ENCODE measurements at regions not wholly inside any gene's neighbourhood (a gene's known extent, or its start where the extent isn't known, plus 50 kb on each side); places are given as distances from the start of the nearest gene placed in this dataset.

DNA sequence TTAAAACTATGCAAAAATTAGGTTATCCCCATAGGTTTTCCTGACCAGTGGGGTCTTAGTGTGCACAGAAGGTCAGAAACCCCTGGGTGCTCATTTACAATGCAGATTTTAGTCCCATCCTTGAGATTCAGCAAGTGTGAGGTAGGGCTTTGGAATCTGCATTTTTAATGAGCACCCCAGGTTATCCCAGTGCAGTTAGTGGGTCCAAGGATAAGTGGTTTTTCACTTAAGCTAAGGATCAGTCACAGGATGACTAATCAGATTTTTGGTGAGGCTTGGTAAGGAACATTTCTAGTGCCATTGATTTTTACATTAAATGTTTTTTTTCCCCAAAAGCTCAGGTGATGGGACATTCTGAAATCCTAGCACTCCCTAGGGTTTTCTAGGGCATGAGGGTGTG, 50.7 kb upstream of the MGAT5 start (continued):
- TF ChIP-seq, protein P1, sequence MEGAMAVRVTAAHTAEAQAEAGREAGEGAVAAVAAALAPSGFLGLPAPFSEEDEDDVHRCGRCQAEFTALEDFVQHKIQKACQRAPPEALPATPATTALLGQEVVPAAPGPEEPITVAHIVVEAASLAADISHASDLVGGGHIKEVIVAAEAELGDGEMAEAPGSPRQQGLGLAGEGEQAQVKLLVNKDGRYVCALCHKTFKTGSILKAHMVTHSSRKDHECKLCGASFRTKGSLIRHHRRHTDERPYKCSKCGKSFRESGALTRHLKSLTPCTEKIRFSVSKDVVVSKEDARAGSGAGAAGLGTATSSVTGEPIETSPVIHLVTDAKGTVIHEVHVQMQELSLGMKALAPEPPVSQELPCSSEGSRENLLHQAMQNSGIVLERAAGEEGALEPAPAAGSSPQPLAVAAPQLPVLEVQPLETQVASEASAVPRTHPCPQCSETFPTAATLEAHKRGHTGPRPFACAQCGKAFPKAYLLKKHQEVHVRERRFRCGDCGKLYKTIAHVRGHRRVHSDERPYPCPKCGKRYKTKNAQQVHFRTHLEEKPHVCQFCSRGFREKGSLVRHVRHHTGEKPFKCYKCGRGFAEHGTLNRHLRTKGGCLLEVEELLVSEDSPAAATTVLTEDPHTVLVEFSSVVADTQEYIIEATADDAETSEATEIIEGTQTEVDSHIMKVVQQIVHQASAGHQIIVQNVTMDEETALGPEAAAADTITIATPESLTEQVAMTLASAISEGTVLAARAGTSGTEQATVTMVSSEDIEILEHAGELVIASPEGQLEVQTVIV (IDR thresholded peaks at IDR 0.05; ENCODE audit: borderline replicate concordance, partially characterized antibody): no peak
- TF ChIP-seq NR2F1 (conservative IDR thresholded peaks at IDR 0.05): no peak
- TF ChIP-seq, protein P2, sequence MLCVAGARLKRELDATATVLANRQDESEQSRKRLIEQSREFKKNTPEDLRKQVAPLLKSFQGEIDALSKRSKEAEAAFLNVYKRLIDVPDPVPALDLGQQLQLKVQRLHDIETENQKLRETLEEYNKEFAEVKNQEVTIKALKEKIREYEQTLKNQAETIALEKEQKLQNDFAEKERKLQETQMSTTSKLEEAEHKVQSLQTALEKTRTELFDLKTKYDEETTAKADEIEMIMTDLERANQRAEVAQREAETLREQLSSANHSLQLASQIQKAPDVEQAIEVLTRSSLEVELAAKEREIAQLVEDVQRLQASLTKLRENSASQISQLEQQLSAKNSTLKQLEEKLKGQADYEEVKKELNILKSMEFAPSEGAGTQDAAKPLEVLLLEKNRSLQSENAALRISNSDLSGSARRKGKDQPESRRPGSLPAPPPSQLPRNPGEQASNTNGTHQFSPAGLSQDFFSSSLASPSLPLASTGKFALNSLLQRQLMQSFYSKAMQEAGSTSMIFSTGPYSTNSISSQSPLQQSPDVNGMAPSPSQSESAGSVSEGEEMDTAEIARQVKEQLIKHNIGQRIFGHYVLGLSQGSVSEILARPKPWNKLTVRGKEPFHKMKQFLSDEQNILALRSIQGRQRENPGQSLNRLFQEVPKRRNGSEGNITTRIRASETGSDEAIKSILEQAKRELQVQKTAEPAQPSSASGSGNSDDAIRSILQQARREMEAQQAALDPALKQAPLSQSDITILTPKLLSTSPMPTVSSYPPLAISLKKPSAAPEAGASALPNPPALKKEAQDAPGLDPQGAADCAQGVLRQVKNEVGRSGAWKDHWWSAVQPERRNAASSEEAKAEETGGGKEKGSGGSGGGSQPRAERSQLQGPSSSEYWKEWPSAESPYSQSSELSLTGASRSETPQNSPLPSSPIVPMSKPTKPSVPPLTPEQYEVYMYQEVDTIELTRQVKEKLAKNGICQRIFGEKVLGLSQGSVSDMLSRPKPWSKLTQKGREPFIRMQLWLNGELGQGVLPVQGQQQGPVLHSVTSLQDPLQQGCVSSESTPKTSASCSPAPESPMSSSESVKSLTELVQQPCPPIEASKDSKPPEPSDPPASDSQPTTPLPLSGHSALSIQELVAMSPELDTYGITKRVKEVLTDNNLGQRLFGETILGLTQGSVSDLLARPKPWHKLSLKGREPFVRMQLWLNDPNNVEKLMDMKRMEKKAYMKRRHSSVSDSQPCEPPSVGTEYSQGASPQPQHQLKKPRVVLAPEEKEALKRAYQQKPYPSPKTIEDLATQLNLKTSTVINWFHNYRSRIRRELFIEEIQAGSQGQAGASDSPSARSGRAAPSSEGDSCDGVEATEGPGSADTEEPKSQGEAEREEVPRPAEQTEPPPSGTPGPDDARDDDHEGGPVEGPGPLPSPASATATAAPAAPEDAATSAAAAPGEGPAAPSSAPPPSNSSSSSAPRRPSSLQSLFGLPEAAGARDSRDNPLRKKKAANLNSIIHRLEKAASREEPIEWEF (IDR thresholded peaks at IDR 0.05; ENCODE audit: insufficient replicate concordance, low read depth, low read length): no peak
- TF ChIP-seq SP1 (IDR thresholded peaks at IDR 0.05; ENCODE audit: low read depth, low read length): no peak
- TF ChIP-seq DPF2 (IDR thresholded peaks at IDR 0.05): no peak
- TF ChIP-seq FOS (IDR thresholded peaks at IDR 0.05; ENCODE audit: borderline replicate concordance, extremely low read depth, insufficient read length): no peak
- TF ChIP-seq POLR2AphosphoS2 (IDR thresholded peaks at IDR 0.05; ENCODE audit: low read depth, low read length): no peak
- TF ChIP-seq, protein P3, sequence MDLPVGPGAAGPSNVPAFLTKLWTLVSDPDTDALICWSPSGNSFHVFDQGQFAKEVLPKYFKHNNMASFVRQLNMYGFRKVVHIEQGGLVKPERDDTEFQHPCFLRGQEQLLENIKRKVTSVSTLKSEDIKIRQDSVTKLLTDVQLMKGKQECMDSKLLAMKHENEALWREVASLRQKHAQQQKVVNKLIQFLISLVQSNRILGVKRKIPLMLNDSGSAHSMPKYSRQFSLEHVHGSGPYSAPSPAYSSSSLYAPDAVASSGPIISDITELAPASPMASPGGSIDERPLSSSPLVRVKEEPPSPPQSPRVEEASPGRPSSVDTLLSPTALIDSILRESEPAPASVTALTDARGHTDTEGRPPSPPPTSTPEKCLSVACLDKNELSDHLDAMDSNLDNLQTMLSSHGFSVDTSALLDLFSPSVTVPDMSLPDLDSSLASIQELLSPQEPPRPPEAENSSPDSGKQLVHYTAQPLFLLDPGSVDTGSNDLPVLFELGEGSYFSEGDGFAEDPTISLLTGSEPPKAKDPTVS (IDR thresholded peaks at IDR 0.05; ENCODE audit: low read depth, low read length): no peak
- no peak for TF ChIP-seq STAT1 (conservative IDR thresholded peaks at IDR 0.05)
- TF ChIP-seq RFX5 (IDR thresholded peaks at IDR 0.05; ENCODE audit: low read depth, low read length): no peak
- TF ChIP-seq, protein P4, sequence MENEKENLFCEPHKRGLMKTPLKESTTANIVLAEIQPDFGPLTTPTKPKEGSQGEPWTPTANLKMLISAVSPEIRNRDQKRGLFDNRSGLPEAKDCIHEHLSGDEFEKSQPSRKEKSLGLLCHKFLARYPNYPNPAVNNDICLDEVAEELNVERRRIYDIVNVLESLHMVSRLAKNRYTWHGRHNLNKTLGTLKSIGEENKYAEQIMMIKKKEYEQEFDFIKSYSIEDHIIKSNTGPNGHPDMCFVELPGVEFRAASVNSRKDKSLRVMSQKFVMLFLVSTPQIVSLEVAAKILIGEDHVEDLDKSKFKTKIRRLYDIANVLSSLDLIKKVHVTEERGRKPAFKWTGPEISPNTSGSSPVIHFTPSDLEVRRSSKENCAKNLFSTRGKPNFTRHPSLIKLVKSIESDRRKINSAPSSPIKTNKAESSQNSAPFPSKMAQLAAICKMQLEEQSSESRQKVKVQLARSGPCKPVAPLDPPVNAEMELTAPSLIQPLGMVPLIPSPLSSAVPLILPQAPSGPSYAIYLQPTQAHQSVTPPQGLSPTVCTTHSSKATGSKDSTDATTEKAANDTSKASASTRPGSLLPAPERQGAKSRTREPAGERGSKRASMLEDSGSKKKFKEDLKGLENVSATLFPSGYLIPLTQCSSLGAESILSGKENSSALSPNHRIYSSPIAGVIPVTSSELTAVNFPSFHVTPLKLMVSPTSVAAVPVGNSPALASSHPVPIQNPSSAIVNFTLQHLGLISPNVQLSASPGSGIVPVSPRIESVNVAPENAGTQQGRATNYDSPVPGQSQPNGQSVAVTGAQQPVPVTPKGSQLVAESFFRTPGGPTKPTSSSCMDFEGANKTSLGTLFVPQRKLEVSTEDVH (IDR thresholded peaks at IDR 0.05; ENCODE audit: low read depth, partially characterized antibody): no peak
- no peak for TF ChIP-seq NFYB (IDR thresholded peaks at IDR 0.05; ENCODE audit: insufficient read depth, low read depth, low read length)
- TF ChIP-seq RB1 (IDR thresholded peaks at IDR 0.05; ENCODE audit: borderline replicate concordance): no peak
- TF ChIP-seq, protein P5, sequence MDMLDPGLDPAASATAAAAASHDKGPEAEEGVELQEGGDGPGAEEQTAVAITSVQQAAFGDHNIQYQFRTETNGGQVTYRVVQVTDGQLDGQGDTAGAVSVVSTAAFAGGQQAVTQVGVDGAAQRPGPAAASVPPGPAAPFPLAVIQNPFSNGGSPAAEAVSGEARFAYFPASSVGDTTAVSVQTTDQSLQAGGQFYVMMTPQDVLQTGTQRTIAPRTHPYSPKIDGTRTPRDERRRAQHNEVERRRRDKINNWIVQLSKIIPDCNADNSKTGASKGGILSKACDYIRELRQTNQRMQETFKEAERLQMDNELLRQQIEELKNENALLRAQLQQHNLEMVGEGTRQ (IDR thresholded peaks at IDR 0.05; ENCODE audit: borderline replicate concordance, low read depth, low read length): no peak

Data from GM12878 (cell line).